Smooth muscle cell of the brain vasculature (primary cell): ENCODE measurements at regions not wholly inside any gene's neighbourhood (a gene's known extent, or its start where the extent isn't known, plus 50 kb on each side); places are given as distances from the start of the nearest gene placed in this dataset.

Experiments
- DNase-seq: peaks from one replicate; pipeline ENCODE4 v3.0.0-alpha.2; 2012; ENCODE audit warnings: low read depth, low spot score

- DNase-seq: no peak
Measured at GRCh38 chr10:84999929-85000328, 671.5 kb downstream of the CCSER2 start.

- no peak for DNase-seq
Measured at GRCh38 chr10:85003083-85003482, 674.7 kb downstream of the CCSER2 start.

GRCh38 chr10:85008488-85009184, 680.2 kb downstream of the CCSER2 start:
- no peak for DNase-seq

GRCh38 chr10:85012305-85012704, 683.9 kb downstream of the CCSER2 start:
- no peak for DNase-seq

- no peak for DNase-seq
Measured at GRCh38 chr10:85026878-85027467, 698.6 kb downstream of the CCSER2 start.

GRCh38 chr10:85032981-85033380, 704.6 kb downstream of the CCSER2 start:
- DNase-seq: no peak

GRCh38 chr10:85036661-85037060, 708.3 kb downstream of the CCSER2 start:
- DNase-seq: no peak

GRCh38 chr10:85039311-85039710, 710.9 kb downstream of the CCSER2 start:
- no peak for DNase-seq

- DNase-seq: no peak
Measured at GRCh38 chr10:85043207-85043606, 714.8 kb downstream of the CCSER2 start.

- DNase-seq: no peak
Measured at GRCh38 chr10:85045046-85045445, 716.7 kb downstream of the CCSER2 start.

GRCh38 chr10:85047170-85047834, 718.9 kb downstream of the CCSER2 start:
- no peak for DNase-seq

GRCh38 chr10:85047979-85048378, 719.6 kb downstream of the CCSER2 start:
- DNase-seq: no peak

GRCh38 chr10:85048644-85049043, 720.3 kb downstream of the CCSER2 start:
- DNase-seq: no peak

- DNase-seq: no peak
Measured at GRCh38 chr10:85060944-85061343, 732.6 kb downstream of the CCSER2 start.

- no peak for DNase-seq
Measured at GRCh38 chr10:85061401-85061800, 733.0 kb downstream of the CCSER2 start.

- DNase-seq: no peak
Measured at GRCh38 chr10:85067955-85068354, 739.6 kb downstream of the CCSER2 start.

- no peak for DNase-seq
Measured at GRCh38 chr10:85080934-85081333, 752.5 kb downstream of the CCSER2 start.

GRCh38 chr10:85098835-85099521, 770.6 kb downstream of the CCSER2 start:
- DNase-seq: no peak

GRCh38 chr10:85100495-85100894, 772.1 kb downstream of the CCSER2 start:
- DNase-seq: no peak

- no peak for DNase-seq
Measured at GRCh38 chr10:85105614-85106255, 777.3 kb downstream of the CCSER2 start.

- DNase-seq: no peak
Measured at GRCh38 chr10:85111271-85111670, 782.9 kb downstream of the CCSER2 start.

- no peak for DNase-seq
Measured at GRCh38 chr10:85124603-85125051, 796.2 kb downstream of the CCSER2 start.
